Transverse colon (tissue), 4 donors: ENCODE measurements at regions not wholly inside any gene's neighbourhood (a gene's known extent, or its start where the extent isn't known, plus 50 kb on each side); places are given as distances from the start of the nearest gene placed in this dataset.

Experiments used
- DNase-seq: peaks from one replicate; pipeline ENCODE4 v3.0.0-alpha.2; 2019
- H3K27ac ChIP-seq, 4 donors: fragments of 200-600 bp; sonication (generic); 2 replicates each; pipeline ENCODE4 v1.5.1; 2016 to 2018; ENCODE audit warnings: inconsistent platforms in 4 of 4
- H3K27me3 ChIP-seq: fragments of 200-600 bp; sonication (generic); 2 replicates; pipeline ENCODE4 v1.5.1; 2017; ENCODE audit warnings: inconsistent platforms
- H3K36me3 ChIP-seq, 4 donors: fragments of 200-600 bp; sonication (generic); 2 replicates each; pipeline ENCODE4 v1.5.1; 2017 to 2019; ENCODE audit warnings: inconsistent platforms in 4 of 4
- H3K4me1 ChIP-seq, 4 donors: fragments of 200-600 bp; sonication (generic); 2 replicates each; pipeline ENCODE4 v1.5.1; 2017 to 2020; ENCODE audit warnings: inconsistent platforms in 4 of 4
- H3K4me3 ChIP-seq, 4 donors: fragments of 200-600 bp; sonication (generic); 1 replicate in 1 of 4; 2 replicates in 3 of 4; pipeline versions ENCODE4 v1.5.1 to v1.6.1; 2017 to 2019; ENCODE audit warnings: inconsistent platforms in 4 of 4
- H3K9me3 ChIP-seq, 2 donors: fragments of 200-600 bp; sonication (generic); 2 replicates each; pipeline ENCODE4 v1.5.1; 2017 to 2019; ENCODE audit warnings: inconsistent platforms in 2 of 2
- EP300 ChIP-seq: sonication (generic); formaldehyde crosslinking; IDR thresholded peaks from one replicate; pipeline ENCODE4 v1.6.1; 2017; ENCODE audit warnings: antibody characterized with exemption, low read depth
- POLR2A ChIP-seq: fragments of 450-650 bp; IDR thresholded peaks from one replicate; pipeline ENCODE4 v1.6.1; 2016; ENCODE audit warnings: antibody characterized with exemption, mild to moderate bottlenecking, moderate library complexity
- POLR2AphosphoS5 ChIP-seq, 3 donors: sonication (generic); formaldehyde crosslinking; IDR thresholded peaks; one replicate each; pipeline ENCODE4 v1.6.1; 2016; ENCODE audit warnings: antibody characterized with exemption in 3 of 3
- WGBS, 2 donors: methylation state at CpG; one replicate each; pipeline ENCODE4 v1.1.5; 2018; ENCODE audit warnings: low coverage in 1 of 2; 5-methylcytosine and 5-hydroxymethylcytosine counted together
- in situ Hi-C, 4 donors: fragments of 200-750 bp; cut with MboI; loops; one replicate each; pipeline versions ENCODE4 v1.15.0 to v1.15.1; 2017; ENCODE audit warnings: low sequenced_read_pairs in 3 of 4, low pct_ligation_motif_present in 1 of 4, low pct_unique_long_range_greater_than_20kb in 1 of 4
- intact Hi-C: fragments of 100-400 bp; cut with DNase I; formaldehyde crosslinking; loops from one replicate; pipeline ENCODE4 v1.15.1; 2023; ENCODE audit warnings: low total_unique reads
- TF ChIP-seq, protein P1 (sequence below), 5 experiments: fragments of 200-600 bp in 3 of 5; fragments of 450-650 bp in 2 of 5; sonication (generic) in 3 of 5; IDR thresholded peaks; 1 replicate in 2 of 5; 2 replicates in 3 of 5; pipeline ENCODE4 v1.5.1; 2016 to 2017; ENCODE audit warnings: antibody characterized with exemption in 5 of 5, inconsistent platforms in 3 of 5, mild to moderate bottlenecking in 2 of 5, moderate library complexity in 1 of 5

GRCh38 chr4:186360551-186360950 is 94.6 kb downstream of the F11 start:
- TF ChIP-seq, protein P1, sequence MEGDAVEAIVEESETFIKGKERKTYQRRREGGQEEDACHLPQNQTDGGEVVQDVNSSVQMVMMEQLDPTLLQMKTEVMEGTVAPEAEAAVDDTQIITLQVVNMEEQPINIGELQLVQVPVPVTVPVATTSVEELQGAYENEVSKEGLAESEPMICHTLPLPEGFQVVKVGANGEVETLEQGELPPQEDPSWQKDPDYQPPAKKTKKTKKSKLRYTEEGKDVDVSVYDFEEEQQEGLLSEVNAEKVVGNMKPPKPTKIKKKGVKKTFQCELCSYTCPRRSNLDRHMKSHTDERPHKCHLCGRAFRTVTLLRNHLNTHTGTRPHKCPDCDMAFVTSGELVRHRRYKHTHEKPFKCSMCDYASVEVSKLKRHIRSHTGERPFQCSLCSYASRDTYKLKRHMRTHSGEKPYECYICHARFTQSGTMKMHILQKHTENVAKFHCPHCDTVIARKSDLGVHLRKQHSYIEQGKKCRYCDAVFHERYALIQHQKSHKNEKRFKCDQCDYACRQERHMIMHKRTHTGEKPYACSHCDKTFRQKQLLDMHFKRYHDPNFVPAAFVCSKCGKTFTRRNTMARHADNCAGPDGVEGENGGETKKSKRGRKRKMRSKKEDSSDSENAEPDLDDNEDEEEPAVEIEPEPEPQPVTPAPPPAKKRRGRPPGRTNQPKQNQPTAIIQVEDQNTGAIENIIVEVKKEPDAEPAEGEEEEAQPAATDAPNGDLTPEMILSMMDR (IDR thresholded peaks at IDR 0.05) = no peak
- TF ChIP-seq POLR2A (no peak), POLR2AphosphoS5 (IDR thresholded peaks at IDR 0.05) (no peak), EP300 (no peak)
- Histone ChIP-seq H3K4me1 (no peaks in the 10 kb centered on the region), H3K9me3 (peaks cover 16 to 26% of the 10 kb centered on the region in 2 donors), H3K4me3 (no peak overlapping the region), H3K36me3 (no peaks in the 10 kb centered on the region), H3K27me3 (no peaks in the 10 kb centered on the region), H3K27ac (no peak overlapping the region)
- in situ Hi-C loops = no loop called here
- intact Hi-C loops = no loop called here
- no peak for DNase-seq
- WGBS, 2 donors = 84 to 92% methylated on average over 4 of the region's 4 CpGs

GRCh38 chr4:186351668-186352194 is 85.7 kb downstream of the F11 start:
- 96 to 100% methylated on average over 2 to 7 of the region's 7 CpGs for WGBS, 2 donors

DNA sequence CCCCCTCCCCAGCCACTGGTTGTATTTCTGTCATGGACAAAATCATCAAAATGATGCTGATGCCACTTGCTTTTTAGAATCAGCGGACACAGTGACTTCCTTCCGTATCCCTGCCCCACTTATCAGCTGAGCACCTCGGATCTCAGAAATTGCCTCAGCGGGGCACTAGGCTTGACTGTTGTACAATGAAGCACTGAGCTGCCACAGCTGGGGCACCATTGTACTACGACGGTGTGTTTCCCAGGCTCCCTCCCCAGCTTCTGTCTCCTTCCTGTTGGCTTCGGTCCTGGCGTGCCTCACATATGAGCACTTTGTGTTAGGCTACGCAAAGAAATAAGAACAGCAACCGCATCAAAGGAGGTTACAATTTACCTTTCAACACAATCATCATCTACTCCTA is 82.4 kb downstream of the F11 start:
- 90 to 100% methylated on average over 2 to 10 of the region's 10 CpGs for WGBS, 2 donors
- H3K4me3 ChIP-seq = no peak overlapping the region
- no peak for DNase-seq
- no peak overlapping the region for H3K27ac ChIP-seq
- in situ Hi-C loops = no loop called here
- intact Hi-C loops = no loop called here
- TF ChIP-seq EP300 (no peak), POLR2AphosphoS5 (IDR thresholded peaks at IDR 0.05) (no peak), POLR2A (no peak)
- TF ChIP-seq, protein P1 (IDR thresholded peaks at IDR 0.05) = no peak
- peaks cover 0 to 4% (median 0%) of the 10 kb centered on the region in 4 donors for H3K4me1 ChIP-seq
- no peaks in the 10 kb centered on the region for H3K9me3 ChIP-seq
- no peaks in the 10 kb centered on the region for H3K36me3 ChIP-seq
- no peaks in the 10 kb centered on the region for H3K27me3 ChIP-seq

More at GRCh38 chr4:186351668-186352194, 85.7 kb downstream of the F11 start:
- no peak overlapping the region for H3K4me3 ChIP-seq
- H3K27ac ChIP-seq = no peak overlapping the region
- TF ChIP-seq, protein P1 (IDR thresholded peaks at IDR 0.05) = no peak
- TF ChIP-seq POLR2A (no peak), POLR2AphosphoS5 (IDR thresholded peaks at IDR 0.05) (no peak), EP300 (no peak)
- in situ Hi-C loops (no loop called here), intact Hi-C loops (no loop called here)
- no peaks in the 10 kb centered on the region for H3K9me3 ChIP-seq
- DNase-seq = no peak
- no peaks in the 10 kb centered on the region for H3K4me1 ChIP-seq
- H3K27me3 ChIP-seq = no peaks in the 10 kb centered on the region
- no peaks in the 10 kb centered on the region for H3K36me3 ChIP-seq

- Histone ChIP-seq H3K9me3 (no peaks in the 10 kb centered on the region), H3K36me3 (no peaks in the 10 kb centered on the region), H3K4me3 (no peak overlapping the region), H3K27ac (no peak overlapping the region), H3K27me3 (no peaks in the 10 kb centered on the region), H3K4me1 (peaks cover 0 to 4% (median 0%) of the 10 kb centered on the region in 4 donors)
- 69 to 80% methylated on average over 9 to 12 of the region's 12 CpGs for WGBS, 2 donors
- in situ Hi-C loops = no loop called here
- DNase-seq = no peak
- intact Hi-C loops = no loop called here
- TF ChIP-seq POLR2AphosphoS5 (IDR thresholded peaks at IDR 0.05) (no peak), EP300 (no peak), POLR2A (no peak)
- TF ChIP-seq, protein P1 (IDR thresholded peaks at IDR 0.05) = no peak
These were observed 81.8 kb downstream of the F11 start for GRCh38 chr4:186347743-186348142.
